ENCODE measurements at regions not wholly inside any gene's neighbourhood (a gene's known extent, or its start where the extent isn't known, plus 50 kb on each side); places are given as distances from the start of the nearest gene placed in this dataset.

DNA sequence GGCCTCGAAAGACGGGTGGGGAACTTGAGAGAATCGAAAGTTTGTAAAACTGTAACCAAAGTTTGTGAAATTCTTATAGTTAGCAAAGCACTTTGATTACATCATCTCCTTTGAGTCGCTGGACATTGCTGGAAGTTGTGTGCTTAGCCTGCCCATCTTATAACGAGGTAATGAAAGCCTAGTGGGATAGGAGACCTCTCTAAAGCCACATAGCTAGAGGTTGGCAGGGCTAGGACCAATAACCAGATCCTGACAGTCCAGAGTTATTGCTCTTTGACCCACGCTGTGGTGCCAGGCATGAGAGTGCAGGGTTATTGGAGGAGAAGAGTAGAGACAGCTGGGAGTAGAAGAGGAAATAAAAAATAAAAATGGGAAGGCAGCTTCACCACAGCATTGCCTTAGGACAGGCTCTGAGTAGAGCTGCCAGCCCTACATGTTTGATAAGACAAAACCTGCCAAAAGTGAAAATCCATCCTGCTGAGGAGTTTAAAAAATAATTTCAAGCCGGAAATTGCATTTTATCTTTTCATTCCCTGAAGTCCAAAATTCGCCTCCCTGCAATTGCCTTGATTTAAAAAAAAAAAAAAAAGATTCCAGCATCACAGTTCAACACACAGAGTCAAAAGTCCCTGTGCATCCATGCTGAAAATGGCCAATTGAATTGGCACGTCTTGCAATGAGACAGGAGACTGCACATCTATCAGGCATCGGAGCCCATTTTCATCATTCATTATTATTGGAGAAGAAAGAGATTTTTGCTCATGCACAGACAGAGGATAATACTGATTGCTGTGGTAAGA lies 225.5 kb upstream of the POU2AF2 start:
- DNase-seq: no peak

DNA sequence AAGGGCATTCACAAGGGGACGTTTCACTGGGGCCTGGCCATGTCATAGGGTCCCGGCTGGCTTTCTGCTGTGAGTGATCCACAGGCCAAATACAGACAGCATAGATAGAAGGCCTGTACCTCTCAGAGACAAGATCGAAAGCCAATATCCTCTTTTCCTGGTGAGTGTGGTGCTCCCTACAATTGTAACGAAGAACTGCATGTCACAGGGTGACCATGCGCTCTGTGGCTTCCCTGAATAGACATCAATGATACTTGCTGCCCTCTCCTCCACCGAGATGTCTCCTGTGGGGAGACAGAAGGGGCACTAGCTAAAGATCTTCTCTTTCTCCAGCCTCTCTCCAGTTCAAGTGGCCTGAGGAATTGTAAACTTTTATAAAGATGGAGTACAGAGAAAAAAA lies 226.1 kb upstream of the POU2AF2 start:
- no peak for DNase-seq

DNA sequence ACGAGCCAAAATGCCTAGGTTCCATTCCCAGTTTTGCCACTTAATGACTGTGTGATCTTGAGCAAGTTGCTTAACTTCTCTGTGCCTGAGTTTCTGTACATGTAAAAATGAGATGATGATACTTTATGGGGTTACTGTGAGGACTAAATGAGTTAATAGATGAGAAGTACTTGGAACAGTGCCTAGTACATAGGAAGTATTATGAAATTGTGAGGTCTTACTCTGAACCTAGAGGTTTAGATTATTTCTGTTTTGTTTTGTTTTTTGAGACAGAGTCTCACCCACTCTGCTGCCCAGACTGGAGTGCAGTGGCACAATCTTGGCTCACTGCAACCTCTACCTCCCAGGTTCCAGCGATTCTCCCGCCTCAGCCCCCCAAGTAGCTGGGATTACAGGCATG lies 227.0 kb upstream of the POU2AF2 start:
- no peak for DNase-seq

DNA sequence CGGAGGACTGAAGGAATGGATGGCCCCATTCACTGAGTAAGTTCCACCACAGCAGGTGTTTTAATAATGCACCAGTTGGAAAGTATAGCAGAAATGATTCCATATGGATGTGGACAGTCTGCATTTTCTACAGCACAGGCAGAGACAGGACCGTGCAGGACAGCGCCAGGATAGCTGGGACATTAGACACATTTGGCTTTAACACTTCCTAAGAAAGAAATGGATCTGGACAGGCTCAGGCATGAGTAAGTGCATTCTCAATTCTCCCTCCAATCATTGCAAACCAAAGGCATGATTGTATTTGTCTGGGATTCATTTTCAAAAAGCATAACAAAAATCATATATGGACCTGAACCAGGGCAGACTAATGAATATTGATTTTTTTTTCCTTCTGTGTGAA lies 233.0 kb upstream of the POU2AF2 start:
- DNase-seq: no peak

DNA sequence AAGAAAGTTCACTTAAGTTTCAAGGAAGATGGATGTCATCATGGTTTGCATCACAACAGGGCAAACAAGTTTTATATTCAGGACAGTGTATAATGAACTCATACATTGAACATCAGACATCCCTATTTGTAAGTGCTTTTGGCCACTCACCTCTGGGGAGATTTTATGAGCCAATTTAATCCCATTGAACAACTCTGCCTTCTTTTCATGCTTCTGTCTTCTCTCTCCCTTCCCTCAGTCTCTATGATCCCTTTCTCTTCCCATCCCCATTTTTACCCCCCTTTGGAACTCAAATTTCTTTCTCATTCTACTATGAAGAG lies 234.3 kb upstream of the POU2AF2 start:
- DNase-seq: no peak

DNA sequence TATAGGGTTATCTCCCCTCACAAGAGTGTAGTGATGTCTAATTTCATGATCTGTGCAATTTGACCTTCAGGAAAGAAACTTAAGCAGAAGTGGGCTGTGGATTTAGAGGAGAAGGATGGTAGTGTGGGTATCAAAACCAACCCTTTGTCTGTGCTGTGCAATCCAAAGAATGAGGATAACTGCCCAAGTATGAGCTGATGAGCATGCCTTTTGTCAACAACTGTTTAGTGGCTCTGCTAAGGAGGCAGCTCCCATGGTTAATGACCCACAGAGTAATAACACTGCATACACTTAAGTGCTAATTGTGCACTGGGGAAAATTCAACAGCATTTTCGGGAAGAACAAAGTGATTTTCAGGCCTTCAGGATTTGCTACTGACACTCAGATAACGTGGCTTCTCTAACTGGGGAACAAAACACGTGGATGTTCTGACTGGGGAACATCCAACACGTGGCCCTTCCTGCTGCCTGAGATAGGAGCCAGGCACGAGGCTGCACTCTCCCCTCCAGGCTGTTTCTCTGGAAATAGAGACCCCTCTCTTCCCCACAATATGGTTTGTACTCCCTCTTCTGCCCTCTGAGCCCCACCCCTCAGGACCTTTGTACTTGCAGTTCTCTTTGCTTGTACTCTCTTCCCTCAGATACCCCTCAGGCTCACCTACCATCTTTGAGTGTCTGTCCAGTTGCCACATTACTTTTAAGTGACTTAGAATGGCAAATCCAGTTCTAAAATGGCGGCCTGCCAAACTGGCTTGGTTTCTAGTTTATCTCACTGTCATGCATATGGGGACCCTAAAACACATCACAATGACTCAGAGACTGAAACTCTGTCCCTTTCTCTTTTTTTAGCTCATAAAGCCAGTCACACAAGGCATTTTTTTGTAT lies 234.9 kb upstream of the POU2AF2 start:
- DNase-seq: no peak

DNA sequence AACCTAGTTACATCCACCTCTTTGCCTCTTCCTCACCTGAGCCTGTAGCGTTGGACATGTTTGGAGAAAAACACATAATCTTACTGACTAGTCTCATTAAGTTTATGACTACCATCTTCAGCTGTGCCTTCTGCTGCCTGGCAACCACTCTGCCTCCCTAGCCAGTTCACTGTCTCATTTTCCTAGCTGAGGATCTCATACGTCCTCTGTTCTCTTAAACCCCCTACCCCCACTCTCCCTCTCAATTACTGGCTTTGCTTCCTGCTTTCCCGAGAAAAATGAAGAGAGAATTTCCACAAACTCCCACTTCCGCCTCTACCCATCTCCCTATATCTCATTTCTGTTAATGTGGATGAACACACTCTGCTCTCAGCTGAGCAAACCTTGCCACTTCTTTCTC lies 239.3 kb upstream of the POU2AF2 start:
- DNase-seq: no peak

DNA sequence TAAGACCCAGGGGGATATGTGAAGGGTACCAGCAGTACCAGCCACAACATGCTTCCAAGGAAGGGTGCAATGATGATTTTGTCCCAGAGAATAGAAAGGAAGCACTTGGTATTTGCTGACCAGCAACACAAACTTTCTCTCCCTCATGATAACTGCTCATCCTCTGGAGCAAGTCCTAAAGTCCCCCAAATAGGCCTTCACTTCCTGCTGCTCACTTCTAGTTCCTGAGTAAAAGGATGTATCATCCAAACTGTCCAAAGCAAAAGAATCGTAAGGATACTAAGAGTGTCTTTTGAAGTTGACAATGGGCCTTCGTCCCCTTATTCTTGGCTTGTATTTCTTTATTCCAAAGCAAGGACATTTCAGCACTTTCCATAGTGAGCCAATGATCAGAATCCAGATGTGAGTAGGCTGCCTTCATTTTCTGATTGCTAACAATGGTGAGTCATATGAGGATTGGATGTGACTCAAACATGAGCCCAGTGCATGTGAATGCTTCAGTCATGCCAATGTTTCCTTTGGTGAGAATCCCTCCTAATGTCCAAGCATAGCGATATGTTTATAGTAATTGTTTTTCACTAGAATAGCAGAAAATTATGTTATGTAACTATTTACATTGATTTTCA lies 243.4 kb upstream of the POU2AF2 start:
- DNase-seq: no peak

DNA sequence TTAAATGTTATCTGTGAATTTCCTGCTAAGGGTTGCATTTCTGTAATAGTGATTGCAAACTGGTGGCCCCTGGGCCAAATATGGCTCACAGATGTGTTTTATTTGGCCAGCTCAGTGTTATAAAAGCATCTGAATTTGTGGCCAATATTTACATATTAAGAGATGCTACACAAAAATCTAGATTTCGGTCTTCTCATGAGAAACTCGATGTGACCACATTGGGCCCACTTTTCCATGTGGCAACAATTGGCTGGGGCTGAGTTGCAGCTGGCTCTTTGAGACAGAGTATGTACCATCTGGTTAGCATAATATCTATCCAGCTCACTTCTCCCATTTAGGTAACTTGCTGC lies 244.5 kb upstream of the POU2AF2 start:
- DNase-seq: no peak

DNA sequence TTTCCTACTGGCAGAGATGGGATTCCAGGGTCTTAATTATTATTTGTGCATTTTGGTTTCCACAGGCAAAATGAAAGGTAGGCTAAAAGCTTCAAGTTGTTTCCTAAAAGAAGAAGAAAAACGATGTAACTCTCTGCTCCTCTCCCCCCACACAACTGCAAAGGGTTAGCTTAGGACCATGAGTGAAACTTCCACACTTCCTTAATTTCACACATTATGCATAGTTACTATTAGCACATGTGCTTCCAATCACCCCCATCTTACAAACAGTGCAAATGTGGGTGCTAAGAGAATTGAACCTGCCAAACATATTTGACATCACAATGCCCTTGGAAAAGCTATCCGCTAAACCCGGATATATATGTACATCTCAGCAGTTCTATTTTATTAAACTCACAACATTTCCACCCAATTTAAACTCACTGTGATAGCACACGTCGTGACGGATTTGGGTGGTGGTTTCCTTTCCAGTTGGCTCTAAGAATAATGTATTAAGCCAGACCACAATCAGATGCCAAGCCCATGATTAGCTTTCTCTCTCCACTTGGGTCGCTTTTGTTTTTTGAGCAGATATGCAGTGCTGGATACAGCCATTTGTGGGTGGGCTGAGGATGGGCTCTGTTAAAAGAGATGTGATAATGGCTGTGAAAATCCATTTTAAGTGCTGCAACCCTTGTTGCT lies 245.0 kb upstream of the POU2AF2 start:
- no peak for DNase-seq

DNA sequence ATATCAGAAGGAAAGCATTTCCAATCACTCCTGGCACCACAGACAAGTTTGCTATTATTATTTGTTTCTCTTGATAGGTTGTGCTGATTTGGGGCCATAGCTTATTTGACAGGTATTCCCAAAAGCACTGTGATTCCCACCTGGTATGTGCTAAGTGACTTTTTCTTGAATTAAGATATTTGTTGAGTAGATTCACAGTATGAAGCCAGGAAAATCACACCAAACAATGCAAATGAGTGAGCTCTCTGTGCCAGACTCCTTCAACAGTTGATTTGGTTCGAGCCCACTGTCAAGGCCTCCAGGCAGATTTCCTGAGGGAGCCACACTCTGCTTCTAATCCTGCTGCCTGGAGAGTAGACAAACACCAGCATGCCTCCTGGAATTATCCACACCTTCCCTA lies 253.0 kb upstream of the POU2AF2 start:
- no peak for DNase-seq

DNA sequence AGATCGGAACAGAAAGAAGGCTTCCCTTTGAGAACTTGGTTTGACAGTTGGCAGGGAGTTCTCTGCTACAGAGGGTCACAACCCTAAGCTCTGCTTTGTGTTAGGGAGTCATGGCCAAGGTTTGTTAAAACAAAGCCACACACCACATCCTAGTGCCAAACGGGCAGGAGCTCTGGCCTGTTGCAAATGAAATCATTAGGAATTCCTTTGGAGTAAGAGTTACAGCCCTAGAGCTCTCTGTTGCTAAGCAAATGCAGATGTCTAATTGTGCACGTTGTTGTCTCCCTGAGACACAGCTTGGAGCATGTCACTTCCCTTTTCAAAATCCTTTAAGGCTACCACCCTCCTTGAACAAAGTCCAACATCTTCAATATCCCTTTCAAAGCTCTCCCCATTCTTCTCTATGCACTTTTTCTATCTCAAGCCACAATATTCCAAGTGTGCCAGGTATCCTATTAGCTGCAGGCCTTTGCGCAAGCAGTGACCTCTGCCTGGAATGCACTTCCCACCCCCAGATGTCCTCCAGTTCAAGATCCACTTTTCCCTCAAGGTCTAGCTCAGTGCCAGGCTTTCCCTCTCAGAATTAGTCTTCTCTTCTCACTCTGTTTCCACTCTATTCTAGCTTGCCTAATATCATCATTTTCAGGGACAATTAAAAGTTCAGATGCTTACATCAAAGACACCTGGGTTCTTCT lies 253.7 kb upstream of the POU2AF2 start:
- no peak for DNase-seq

DNA sequence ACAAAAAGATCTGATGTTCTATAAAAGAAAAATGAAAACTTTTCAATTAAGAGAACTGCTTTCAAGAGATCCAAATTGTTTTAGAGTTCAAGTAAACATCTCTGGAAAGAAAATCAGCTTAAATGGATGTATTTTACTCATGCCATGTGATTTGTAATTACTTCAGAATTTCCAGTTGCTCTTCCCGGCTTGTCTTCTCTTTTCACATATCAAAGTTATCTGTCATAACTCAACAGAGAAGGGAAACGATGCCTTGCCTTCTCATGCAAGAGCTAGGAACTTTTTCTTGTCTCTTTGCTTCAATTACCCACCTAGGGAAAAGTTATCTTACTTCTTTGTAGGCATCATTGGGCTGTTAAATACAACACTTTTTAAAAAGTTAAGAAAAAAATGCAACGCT lies 255.2 kb upstream of the POU2AF2 start:
- no peak for DNase-seq

DNA sequence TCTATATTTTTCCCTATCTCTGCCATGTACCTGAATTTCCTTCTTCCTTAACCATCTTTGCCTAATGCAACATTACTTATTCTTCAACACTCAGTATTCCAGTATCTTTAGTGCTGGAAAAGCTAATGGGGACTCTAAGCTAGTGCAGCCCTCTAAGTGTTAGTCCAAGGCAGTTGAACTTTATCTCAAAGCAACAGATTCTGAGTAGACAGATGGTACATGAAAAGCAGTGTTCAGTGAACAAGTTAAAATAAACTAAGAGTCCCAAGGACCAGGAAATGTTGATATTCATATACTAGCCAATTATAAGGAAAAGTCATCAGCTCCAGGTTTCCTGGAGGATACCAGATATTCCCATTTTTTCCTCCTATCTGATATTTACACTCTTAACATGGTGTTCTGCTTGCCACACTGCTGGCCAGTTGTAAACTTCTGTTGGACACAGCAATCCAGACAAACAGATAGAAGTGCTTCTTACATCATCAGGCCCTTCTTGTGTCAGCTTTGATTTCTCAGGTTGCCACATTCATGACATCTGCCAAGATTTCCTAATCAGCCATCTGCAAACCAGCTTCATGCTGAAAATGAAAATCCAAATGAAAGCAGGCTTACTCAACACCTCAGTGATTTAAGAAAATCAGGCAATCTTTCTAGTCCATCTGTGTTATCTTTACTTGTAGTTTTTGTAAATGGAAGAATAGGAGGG lies 255.9 kb upstream of the POU2AF2 start:
- no peak for DNase-seq

DNA sequence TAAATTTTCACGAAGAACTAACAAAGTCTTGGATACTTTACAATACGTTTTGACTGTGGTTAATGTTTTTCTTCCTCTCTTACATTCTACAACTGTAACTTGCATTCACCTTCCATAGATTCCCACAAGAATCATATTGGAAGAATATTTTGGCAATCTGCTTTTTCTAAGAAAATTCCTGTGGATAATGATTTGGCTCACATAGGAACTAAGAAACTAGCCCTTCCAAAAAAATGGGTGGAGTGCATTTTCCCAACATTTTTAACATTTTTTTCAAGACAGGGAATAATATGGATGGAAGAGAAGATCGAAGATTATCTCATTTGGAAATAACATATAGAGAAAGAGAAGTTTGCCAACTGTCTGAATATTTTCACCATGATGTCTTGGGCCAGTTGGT lies 256.9 kb upstream of the POU2AF2 start:
- DNase-seq: no peak

DNA sequence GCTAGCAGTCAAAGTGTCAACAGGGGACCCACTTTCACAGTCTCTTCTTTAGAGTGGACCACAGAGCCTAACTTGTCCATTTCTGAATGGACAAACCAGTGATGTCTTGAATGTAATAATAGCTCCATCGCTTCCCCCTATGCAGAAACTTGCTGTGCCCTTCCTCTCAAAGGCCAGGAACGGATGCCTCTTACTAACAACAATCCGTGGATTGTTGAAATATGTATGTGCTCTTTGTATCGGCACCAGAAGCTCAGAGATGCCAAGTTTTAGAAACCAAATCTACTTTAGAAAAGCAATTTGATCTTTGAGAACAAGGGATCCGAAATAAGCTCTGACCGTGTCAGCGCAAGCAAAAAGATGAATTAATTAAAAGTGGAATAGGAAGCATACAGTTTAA lies 259.5 kb upstream of the POU2AF2 start:
- DNase-seq: no peak

DNA sequence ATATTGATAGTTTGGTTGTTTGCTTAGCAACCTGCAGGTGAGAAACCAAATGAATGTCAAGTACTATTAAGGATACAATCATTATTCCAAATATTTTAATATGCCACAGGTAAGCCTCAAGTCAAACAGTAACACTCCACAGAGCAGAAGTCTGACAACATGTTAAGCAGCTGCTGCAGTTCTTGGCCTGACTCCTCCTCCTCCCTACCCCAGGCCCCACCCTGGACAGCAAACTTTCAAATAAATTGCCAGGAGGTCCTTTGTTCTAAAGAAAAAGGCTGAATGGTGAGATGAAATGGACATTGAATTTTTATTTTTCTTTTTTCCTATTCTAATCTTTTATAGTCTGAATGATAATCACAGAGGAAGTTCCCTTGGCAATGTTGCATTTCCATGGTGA lies 260.0 kb upstream of the POU2AF2 start:
- no peak for DNase-seq

DNA sequence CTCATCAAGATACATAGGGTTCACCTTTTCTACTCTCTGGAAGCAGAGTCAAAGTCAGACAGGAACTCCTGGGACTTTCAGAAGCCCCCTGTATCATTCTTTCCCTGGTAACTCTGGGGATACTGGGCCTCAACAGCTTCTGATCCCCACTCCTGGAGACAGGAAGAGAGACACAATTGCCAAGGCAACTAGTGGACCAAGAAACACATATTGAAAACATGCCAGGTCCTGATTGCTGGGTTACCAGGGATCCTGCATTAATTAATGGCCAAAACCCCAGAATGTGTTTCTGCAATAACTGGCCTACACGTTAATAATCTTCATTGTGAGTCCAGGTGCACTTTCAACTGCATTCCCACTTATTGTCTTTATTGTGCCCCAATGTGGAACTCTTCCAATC lies 260.8 kb upstream of the POU2AF2 start:
- no peak for DNase-seq

DNA sequence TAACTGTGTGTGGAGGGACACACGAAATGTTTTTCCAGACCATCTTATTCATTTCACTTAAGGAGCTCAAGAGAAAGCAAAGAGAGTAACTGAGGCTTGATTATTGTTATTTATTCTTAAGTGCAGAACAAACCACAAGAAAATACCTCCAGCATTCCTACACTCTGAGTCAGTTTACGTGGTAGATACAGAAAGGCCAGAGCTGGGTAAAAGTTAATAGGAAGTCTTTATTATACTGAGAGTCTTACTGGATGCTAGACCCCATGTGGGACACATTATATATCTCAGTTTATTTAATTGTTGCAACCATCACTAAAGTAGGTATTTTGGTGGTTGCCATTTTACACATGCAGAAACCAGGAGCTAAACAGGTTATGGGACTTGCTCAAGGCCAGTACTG lies 261.4 kb upstream of the POU2AF2 start:
- DNase-seq: no peak

DNA sequence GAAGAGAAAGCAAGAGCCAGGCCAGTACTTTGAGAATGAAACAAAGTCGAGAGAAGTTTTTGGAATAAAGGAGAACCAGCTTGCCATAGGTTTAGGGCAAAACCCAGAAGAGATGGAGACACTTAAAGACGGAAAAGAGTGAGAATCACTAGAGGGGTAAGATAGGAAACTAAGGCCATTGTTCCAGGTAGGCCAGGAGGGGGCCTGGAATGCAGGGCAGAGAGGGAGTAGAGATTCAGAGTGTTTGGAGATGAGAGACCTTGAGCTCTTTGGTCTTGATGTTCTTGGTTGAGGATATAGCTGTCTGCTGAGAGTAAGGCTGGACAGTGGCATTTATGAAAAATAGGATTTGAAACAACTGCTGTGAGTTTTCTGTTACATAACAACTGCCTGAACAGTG lies 263.3 kb upstream of the POU2AF2 start:
- DNase-seq: no peak

DNA sequence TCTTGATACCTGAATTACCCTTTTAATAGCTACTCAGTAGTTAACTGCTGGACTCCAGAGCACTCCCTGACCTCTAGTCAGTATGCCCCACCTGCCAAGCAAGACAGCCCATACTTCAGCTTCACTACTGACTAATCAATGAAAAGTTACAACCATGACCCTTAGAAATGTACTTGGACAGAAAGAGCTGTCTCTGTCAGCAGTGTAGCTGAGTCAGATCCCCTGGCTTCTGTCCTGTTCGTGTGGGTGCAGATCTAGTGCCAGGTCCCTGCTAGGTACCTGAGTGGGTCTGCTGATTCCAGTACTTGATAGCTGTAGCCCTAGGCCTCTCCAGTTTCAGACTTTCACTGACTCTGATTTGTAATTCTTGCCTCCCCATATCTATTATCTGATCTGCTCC lies 265.8 kb upstream of the POU2AF2 start:
- no peak for DNase-seq

DNA sequence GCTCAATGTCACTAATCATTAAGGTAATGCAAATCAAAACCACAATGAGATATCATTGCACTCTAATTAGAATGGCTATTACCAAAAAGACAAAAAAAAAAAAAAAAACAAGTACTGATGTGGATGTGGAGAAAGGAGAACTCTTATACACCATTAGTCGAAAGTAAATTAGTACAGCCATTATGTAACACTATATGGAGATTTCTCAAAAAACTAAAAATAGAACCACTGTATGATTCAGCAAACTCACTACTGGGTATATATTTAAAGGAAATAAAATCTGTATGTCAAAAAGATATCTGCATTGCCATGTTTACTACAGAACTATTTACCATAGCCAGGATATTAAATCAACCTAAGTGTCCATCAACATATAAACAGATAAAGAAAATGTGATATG lies 265.4 kb upstream of the ARHGAP20 start:
- no peak for DNase-seq
